Right atrium auricular region (tissue), 2 donors: ENCODE measurements at regions not wholly inside any gene's neighbourhood (a gene's known extent, or its start where the extent isn't known, plus 50 kb on each side); places are given as distances from the start of the nearest gene placed in this dataset.

Source experiments
- DNase-seq: peaks from one replicate; pipeline ENCODE4 v3.0.0-alpha.2; 2019; ENCODE audit warnings: low spot score
- H3K27ac ChIP-seq, 2 donors: fragments of 200-600 bp; sonication (generic); 1 replicate in 1 of 2; 2 replicates in 1 of 2; pipeline ENCODE4 v1.5.1; 2016 to 2019
- H3K27me3 ChIP-seq, 2 donors: fragments of 200-600 bp; sonication (generic); one replicate each; pipeline versions ENCODE4 v1.5.1 to v1.6.0; 2017 to 2019
- H3K36me3 ChIP-seq: fragments of 200-600 bp; sonication (generic); one replicate; pipeline ENCODE4 v1.5.1; 2016
- H3K4me1 ChIP-seq, 2 donors: fragments of 200-600 bp; sonication (generic); one replicate each; pipeline versions ENCODE4 v1.5.1 to v1.6.0; 2017 to 2019
- H3K4me3 ChIP-seq, 2 donors: fragments of 200-600 bp; sonication (generic); 1 replicate in 1 of 2; 2 replicates in 1 of 2; pipeline ENCODE4 v1.5.1; 2017 to 2019; ENCODE audit warnings: mild to moderate bottlenecking in 1 of 2, moderate library complexity in 1 of 2
- H3K9me3 ChIP-seq, 2 donors: fragments of 200-600 bp; sonication (generic); one replicate each; pipeline ENCODE4 v1.5.1; 2019
- TF ChIP-seq, protein P1 (sequence below), 2 donors: fragments of 200-600 bp; sonication (generic); IDR thresholded peaks; one replicate each; pipeline ENCODE4 v1.5.1; 2019; ENCODE audit warnings: antibody characterized with exemption in 2 of 2

GRCh38 chr13:99724633-99725517 is 223.6 kb downstream of the TM9SF2 start:
- Histone ChIP-seq H3K27ac (no peak overlapping the region), H3K4me1 (no peaks in the 10 kb centered on the region), H3K36me3 (no peaks in the 10 kb centered on the region), H3K9me3 (no peaks in the 10 kb centered on the region), H3K4me3 (no peak overlapping the region), H3K27me3 (no peaks in the 10 kb centered on the region)
- TF ChIP-seq, protein P1, sequence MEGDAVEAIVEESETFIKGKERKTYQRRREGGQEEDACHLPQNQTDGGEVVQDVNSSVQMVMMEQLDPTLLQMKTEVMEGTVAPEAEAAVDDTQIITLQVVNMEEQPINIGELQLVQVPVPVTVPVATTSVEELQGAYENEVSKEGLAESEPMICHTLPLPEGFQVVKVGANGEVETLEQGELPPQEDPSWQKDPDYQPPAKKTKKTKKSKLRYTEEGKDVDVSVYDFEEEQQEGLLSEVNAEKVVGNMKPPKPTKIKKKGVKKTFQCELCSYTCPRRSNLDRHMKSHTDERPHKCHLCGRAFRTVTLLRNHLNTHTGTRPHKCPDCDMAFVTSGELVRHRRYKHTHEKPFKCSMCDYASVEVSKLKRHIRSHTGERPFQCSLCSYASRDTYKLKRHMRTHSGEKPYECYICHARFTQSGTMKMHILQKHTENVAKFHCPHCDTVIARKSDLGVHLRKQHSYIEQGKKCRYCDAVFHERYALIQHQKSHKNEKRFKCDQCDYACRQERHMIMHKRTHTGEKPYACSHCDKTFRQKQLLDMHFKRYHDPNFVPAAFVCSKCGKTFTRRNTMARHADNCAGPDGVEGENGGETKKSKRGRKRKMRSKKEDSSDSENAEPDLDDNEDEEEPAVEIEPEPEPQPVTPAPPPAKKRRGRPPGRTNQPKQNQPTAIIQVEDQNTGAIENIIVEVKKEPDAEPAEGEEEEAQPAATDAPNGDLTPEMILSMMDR (IDR thresholded peaks at IDR 0.05) = no peak
- no peak for DNase-seq

DNA sequence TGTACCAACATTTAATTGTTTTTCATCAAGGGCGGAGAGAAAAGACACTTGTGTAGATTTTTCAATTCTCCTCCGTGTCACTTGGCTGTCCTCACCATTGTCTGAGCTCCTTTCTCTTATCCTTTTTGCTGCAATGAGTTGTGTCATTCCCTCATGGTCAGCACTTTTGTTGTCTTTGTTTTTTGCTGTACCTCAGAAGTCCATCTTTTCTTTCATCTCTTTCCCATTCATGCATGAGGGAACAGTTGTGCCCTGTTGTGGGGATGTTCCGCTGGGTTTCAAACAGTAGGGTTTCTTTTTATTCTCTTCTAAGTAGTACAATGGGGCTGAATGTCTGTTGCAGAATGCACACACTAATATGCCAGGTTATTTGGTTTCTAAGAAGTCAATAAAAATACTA is 222.6 kb downstream of the TM9SF2 start:
- TF ChIP-seq, protein P1 (IDR thresholded peaks at IDR 0.05) = no peak

GRCh38 chr13:99722931-99723330 is 221.7 kb downstream of the TM9SF2 start:
- H3K27ac ChIP-seq = no peak overlapping the region
- no peaks in the 10 kb centered on the region for H3K36me3 ChIP-seq
- no peaks in the 10 kb centered on the region for H3K4me1 ChIP-seq
- TF ChIP-seq, protein P1 (IDR thresholded peaks at IDR 0.05) = no peak
- no peak overlapping the region for H3K4me3 ChIP-seq
- H3K9me3 ChIP-seq = no peaks in the 10 kb centered on the region
- no peaks in the 10 kb centered on the region for H3K27me3 ChIP-seq
- no peak for DNase-seq

More for the DNA sequence above, 222.6 kb downstream of the TM9SF2 start:
- no peak overlapping the region for H3K4me3 ChIP-seq
- H3K27me3 ChIP-seq = no peaks in the 10 kb centered on the region
- no peak overlapping the region for H3K27ac ChIP-seq
- no peaks in the 10 kb centered on the region for H3K4me1 ChIP-seq
- no peaks in the 10 kb centered on the region for H3K9me3 ChIP-seq
- no peaks in the 10 kb centered on the region for H3K36me3 ChIP-seq
- DNase-seq = no peak

GRCh38 chr13:99722338-99722818 is 221.1 kb downstream of the TM9SF2 start:
- no peaks in the 10 kb centered on the region for H3K9me3 ChIP-seq
- H3K4me3 ChIP-seq = no peak overlapping the region
- TF ChIP-seq, protein P1 (IDR thresholded peaks at IDR 0.05) = no peak
- no peaks in the 10 kb centered on the region for H3K4me1 ChIP-seq
- H3K27ac ChIP-seq = no peak overlapping the region
- H3K27me3 ChIP-seq = no peaks in the 10 kb centered on the region
- no peak for DNase-seq
- no peaks in the 10 kb centered on the region for H3K36me3 ChIP-seq

DNA sequence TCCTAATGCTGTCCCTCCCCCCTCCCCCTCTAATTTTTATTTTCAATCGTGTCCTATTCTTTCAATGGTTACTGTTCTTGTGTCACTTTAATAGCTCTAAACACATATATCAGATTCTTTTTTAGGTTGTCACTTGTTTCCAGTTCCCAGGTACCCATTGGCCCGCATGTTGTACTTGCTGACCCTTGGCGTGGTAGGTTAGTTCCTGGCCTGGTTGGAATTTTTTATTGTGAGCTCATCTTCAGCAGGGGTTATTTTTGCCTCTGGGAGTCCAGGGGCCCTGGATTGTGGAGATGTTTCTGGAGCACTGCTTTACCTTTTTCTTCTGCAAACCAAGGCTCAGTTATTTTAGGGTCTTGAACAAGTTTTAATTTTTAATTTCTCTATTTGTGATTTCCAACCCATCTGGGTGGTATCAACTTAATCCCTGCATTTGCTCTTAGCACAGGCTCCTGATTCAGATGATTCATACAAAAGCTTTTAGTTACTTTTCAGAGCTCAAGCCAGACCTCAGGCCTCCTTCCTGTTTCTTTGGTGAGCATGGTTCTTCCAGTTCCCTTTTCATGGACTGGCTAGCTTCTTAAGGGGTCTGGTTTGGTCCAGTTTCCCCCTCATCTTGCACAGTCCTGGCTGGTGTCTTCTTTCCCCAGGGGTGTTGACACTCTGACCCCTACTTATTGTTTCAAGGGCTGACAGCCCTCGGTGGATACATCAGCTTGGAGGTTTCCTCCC is 220.5 kb downstream of the TM9SF2 start:
- DNase-seq = no peak
- no peaks in the 10 kb centered on the region for H3K27me3 ChIP-seq
- no peaks in the 10 kb centered on the region for H3K36me3 ChIP-seq
- H3K27ac ChIP-seq = no peak overlapping the region
- H3K4me1 ChIP-seq = no peaks in the 10 kb centered on the region
- TF ChIP-seq, protein P1 (IDR thresholded peaks at IDR 0.05) = no peak
- H3K4me3 ChIP-seq = no peak overlapping the region
- H3K9me3 ChIP-seq = no peaks in the 10 kb centered on the region
